ENCODE measurements at regions not wholly inside any gene's neighbourhood (a gene's known extent, or its start where the extent isn't known, plus 50 kb on each side); places are given as distances from the start of the nearest gene placed in this dataset.

DNA sequence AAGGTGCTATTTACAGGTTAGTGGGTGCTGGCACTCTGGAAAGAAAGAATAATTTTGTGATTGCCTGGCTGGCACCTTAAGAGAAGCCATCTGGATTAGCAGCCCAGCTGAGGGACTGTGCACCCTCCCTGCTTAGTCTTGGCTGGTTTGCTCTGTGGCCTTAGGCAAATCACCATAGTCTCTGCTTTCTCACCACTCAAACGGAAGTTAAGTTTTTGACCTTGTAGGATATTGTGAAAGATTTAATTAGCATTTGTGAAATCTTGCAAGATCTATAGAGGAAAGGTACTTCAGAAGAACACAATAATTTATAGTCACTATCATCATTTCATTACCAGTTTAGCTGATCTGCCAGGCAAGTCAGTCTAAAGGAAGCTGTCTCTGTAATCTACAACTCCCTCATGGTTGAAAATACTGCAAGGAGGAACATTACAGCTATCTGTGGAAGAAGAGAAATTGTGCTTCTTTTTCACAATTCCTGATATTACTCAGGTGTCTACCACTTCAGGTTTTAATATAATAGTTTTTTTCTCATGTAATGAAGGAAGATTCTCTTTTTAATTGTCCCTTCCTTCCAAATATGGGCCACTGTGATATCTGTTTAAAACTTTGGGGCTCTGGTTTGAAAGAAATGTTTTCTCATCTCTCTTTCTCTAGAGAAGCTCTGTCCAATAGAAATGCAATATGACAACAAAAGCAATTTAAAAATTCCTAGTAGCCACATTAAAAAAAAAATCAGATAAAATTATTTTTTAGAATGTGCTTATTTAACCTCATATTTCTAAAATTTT is 219.6 kb downstream of the PTEN start:
- Histone ChIP-seq H3K27ac (ENCODE audit: low read length in 2 of 2) (peak overlapping the region in 1 of 2 donors; percentile 10), H3K9me3 (ENCODE audit: control extremely low read depth in 1 of 3, control insufficient read depth in 2 of 3, insufficient read depth in 1 of 3, low read length in 2 of 3) (no peaks in the 10 kb centered on the region), H3K79me2 (ENCODE audit: control insufficient read depth, insufficient read depth, low read length) (peaks cover 6% of the 10 kb centered on the region), H4K20me1 (ENCODE audit: control insufficient read depth, insufficient read depth, low read length, poor library complexity, severe bottlenecking) (no peaks in the 10 kb centered on the region), H3K27me3 (replicated peaks in 1 of 4; ENCODE audit: control extremely low read depth in 1 of 4, control insufficient read depth in 3 of 4, insufficient read depth in 4 of 4, low read length in 3 of 4) (no peaks in the 10 kb centered on the region), H3K4me2 (replicated peaks; ENCODE audit: low read depth, low read length, poor library complexity, severe bottlenecking) (peak overlapping the region; percentile 44), H3K4me3 (ENCODE audit: control extremely low read depth in 1 of 5, extremely low read depth in 1 of 5, insufficient read depth in 1 of 5, low read depth in 2 of 5, low read length in 4 of 5) (no peak overlapping the region), H2AFZ (ENCODE audit: insufficient read depth, low read depth, low read length, poor library complexity, severe bottlenecking) (peak overlapping the region; percentile 0), H3K4me1 (ENCODE audit: control insufficient read depth in 2 of 2, insufficient read depth in 2 of 2, low read length in 2 of 2) (peaks cover 30 to 38% of the 10 kb centered on the region in 2 donors), H3K36me3 (replicated peaks in 1 of 2; ENCODE audit: control extremely low read depth in 1 of 2, control insufficient read depth in 1 of 2, extremely low read depth in 1 of 2, insufficient read depth in 2 of 2, low read length in 1 of 2) (no peaks in the 10 kb centered on the region), H3K9ac (ENCODE audit: low read length) (peak overlapping the region; percentile 7)
- WGBS (ENCODE audit: insufficient coverage), result no CpG with 5 or more reads among the region's 1 CpG
- ChIA-PET POLR2A (interaction anchor here (1.2 kb wide), 1 partner anchor 11 kb away, joined by 3 read pairs; no protein-coding TSS in a partner anchor), CTCF (interaction anchor here (1.0 to 3.0 kb wide), 4 partner anchors 9 to 303 kb away, joined by 3 to 16 read pairs (median 4); no protein-coding TSS in a partner anchor)
- Mint-ChIP-seq H3K9me3 (ENCODE audit: insufficient read depth) (no peaks in the 10 kb centered on the region), H3K4me3 (peak overlapping the region; percentile 48), H3K27me3 (no peaks in the 10 kb centered on the region), H3K27ac (peak overlapping the region; percentile 51), H3K4me1 (peaks cover 40% of the 10 kb centered on the region)
- ATAC-seq (ENCODE audit: low read depth), result peak; percentile 93
- DNase-seq, result peak; percentile 53
- TF ChIP-seq CTCF (IDR thresholded peaks at IDR 0.05), result no peak
- no peak for TF ChIP-seq EZH2 (IDR thresholded peaks at IDR 0.05; ENCODE audit: borderline replicate concordance, insufficient read depth, low read depth, low read length, poor library complexity, severe bottlenecking)
- intact Hi-C loops (cut with micrococcal nuclease), result loop anchor here (5.0 kb wide), 1 partner anchor 34 kb away; no protein-coding TSS in a partner anchor

GRCh38 chr10:88083597-88083989 is 220.2 kb downstream of the PTEN start:
- H3K4me3 Mint-ChIP-seq, result no peak overlapping the region
- Histone ChIP-seq H2AFZ (ENCODE audit: insufficient read depth, low read depth, low read length, poor library complexity, severe bottlenecking) (no peak overlapping the region), H3K27me3 (replicated peaks in 1 of 4; ENCODE audit: control extremely low read depth in 1 of 4, control insufficient read depth in 3 of 4, insufficient read depth in 4 of 4, low read length in 3 of 4) (no peaks in the 10 kb centered on the region), H3K4me1 (ENCODE audit: control insufficient read depth in 2 of 2, insufficient read depth in 2 of 2, low read length in 2 of 2) (peaks cover 30 to 38% of the 10 kb centered on the region in 2 donors), H3K4me3 (ENCODE audit: control extremely low read depth in 1 of 5, extremely low read depth in 1 of 5, insufficient read depth in 1 of 5, low read depth in 2 of 5, low read length in 4 of 5) (no peak overlapping the region), H3K9me3 (ENCODE audit: control extremely low read depth in 1 of 3, control insufficient read depth in 2 of 3, insufficient read depth in 1 of 3, low read length in 2 of 3) (no peaks in the 10 kb centered on the region), H3K27ac (ENCODE audit: low read length in 2 of 2) (no peak overlapping the region), H3K36me3 (replicated peaks in 1 of 2; ENCODE audit: control extremely low read depth in 1 of 2, control insufficient read depth in 1 of 2, extremely low read depth in 1 of 2, insufficient read depth in 2 of 2, low read length in 1 of 2) (no peaks in the 10 kb centered on the region), H3K4me2 (replicated peaks; ENCODE audit: low read depth, low read length, poor library complexity, severe bottlenecking) (no peak overlapping the region), H3K79me2 (ENCODE audit: control insufficient read depth, insufficient read depth, low read length) (peaks cover 6% of the 10 kb centered on the region), H4K20me1 (ENCODE audit: control insufficient read depth, insufficient read depth, low read length, poor library complexity, severe bottlenecking) (no peaks in the 10 kb centered on the region), H3K9ac (ENCODE audit: low read length) (no peak overlapping the region)
- WGBS (ENCODE audit: insufficient coverage), result 95% methylated on average over 6 of the region's 7 CpGs
- DNase-seq, result no peak
- ChIA-PET POLR2A (no interaction called here), CTCF (interaction anchor here (1.4 to 3.0 kb wide), 2 partner anchors 8 to 30 kb away, joined by 5 to 16 read pairs; no protein-coding TSS in a partner anchor)
- no peak overlapping the region for H3K27ac Mint-ChIP-seq
- intact Hi-C loops (cut with micrococcal nuclease), result loop anchor here (5.0 kb wide), 1 partner anchor 34 kb away; no protein-coding TSS in a partner anchor
- H3K4me1 Mint-ChIP-seq, result peaks cover 40% of the 10 kb centered on the region
- H3K27me3 Mint-ChIP-seq, result no peaks in the 10 kb centered on the region
- no peaks in the 10 kb centered on the region for H3K9me3 Mint-ChIP-seq (ENCODE audit: insufficient read depth)
- no peak for TF ChIP-seq EZH2 (IDR thresholded peaks at IDR 0.05; ENCODE audit: borderline replicate concordance, insufficient read depth, low read depth, low read length, poor library complexity, severe bottlenecking)
- no peak for TF ChIP-seq CTCF (IDR thresholded peaks at IDR 0.05)
- ATAC-seq (ENCODE audit: low read depth), result no peak

Measured in B cell (primary cell).